GM23338 (cell line): ENCODE measurements at regions not wholly inside any gene's neighbourhood (a gene's known extent, or its start where the extent isn't known, plus 50 kb on each side); places are given as distances from the start of the nearest gene placed in this dataset.

Experiments used
- ATAC-seq: fragments of 200-7000 bp; cut with Tn5 transposase; 3 replicates; pipeline ENCODE4 v1.9.1; 2020
- DNase-seq: peaks from one replicate; pipeline ENCODE4 v3.0.0-alpha.2; 2015; ENCODE audit warnings: low spot score
- H2AFZ ChIP-seq: fragments of 200-600 bp; sonication (generic); 2 replicates; pipeline ENCODE4 v1.8.0; 2016; ENCODE audit warnings: antibody characterized with exemption, mild to moderate bottlenecking, moderate library complexity
- H3F3A ChIP-seq: fragments of 200-600 bp; sonication (generic); replicated peaks from 2 replicates; pipeline ENCODE4 v1.8.0; 2017; ENCODE audit warnings: antibody characterized with exemption, mixed run types, low read depth
- H3K27ac ChIP-seq: fragments of 200-600 bp; sonication (generic); 2 replicates; pipeline ENCODE4 v1.6.1; 2016; ENCODE audit warnings: low read depth
- H3K27me3 ChIP-seq: fragments of 200-600 bp; sonication (generic); 2 replicates; pipeline ENCODE4 v1.8.0; 2016; ENCODE audit warnings: mild to moderate bottlenecking, mixed run types, moderate library complexity; ENCODE audit not compliant: insufficient read depth
- H3K36me3 ChIP-seq: fragments of 200-600 bp; sonication (generic); 2 replicates; pipeline ENCODE4 v1.8.0; 2016; ENCODE audit warnings: mild to moderate bottlenecking; ENCODE audit not compliant: insufficient read depth
- H3K4me1 ChIP-seq: fragments of 200-600 bp; sonication (generic); 2 replicates; pipeline ENCODE4 v1.8.0; 2016; ENCODE audit warnings: mild to moderate bottlenecking, moderate library complexity; ENCODE audit not compliant: insufficient read depth
- H3K4me2 ChIP-seq: fragments of 200-600 bp; sonication (generic); 2 replicates; pipeline ENCODE4 v1.7.1; 2017; ENCODE audit warnings: mixed run types
- H3K4me3 ChIP-seq: fragments of 200-600 bp; sonication (generic); 2 replicates; pipeline ENCODE4 v1.6.1; 2016; ENCODE audit warnings: mixed run types
- H3K79me2 ChIP-seq: fragments of 200-600 bp; sonication (generic); replicated peaks from 2 replicates; pipeline ENCODE4 v1.8.0; 2017; ENCODE audit warnings: mild to moderate bottlenecking; ENCODE audit not compliant: insufficient read depth
- H3K9me2 ChIP-seq: fragments of 200-600 bp; sonication (generic); 2 replicates; pipeline ENCODE4 v1.8.0; 2017; ENCODE audit not compliant: insufficient read depth
- H4K20me1 ChIP-seq: fragments of 200-600 bp; sonication (generic); replicated peaks from 2 replicates; pipeline ENCODE4 v1.8.0; 2017; ENCODE audit warnings: mild to moderate bottlenecking; ENCODE audit not compliant: insufficient read depth
- H3K27ac Mint-ChIP-seq: 2 replicates; pipeline ENCODE4 v1.8.0; 2020; ENCODE audit warnings: inconsistent platforms, mild to moderate bottlenecking, moderate library complexity, mixed read lengths
- H3K27me3 Mint-ChIP-seq: 3 replicates; pipeline ENCODE4 v1.8.0; 2022; ENCODE audit warnings: low read depth, mild to moderate bottlenecking, moderate library complexity, mixed read lengths, inconsistent platforms; ENCODE audit not compliant: insufficient read depth, poor library complexity
- H3K36me3 Mint-ChIP-seq: 3 replicates; pipeline ENCODE4 v1.8.0; 2021; ENCODE audit warnings: low read depth, mild to moderate bottlenecking, inconsistent platforms, moderate library complexity, mixed read lengths
- H3K4me1 Mint-ChIP-seq: 3 replicates; pipeline ENCODE4 v1.8.0; 2020; ENCODE audit warnings: mild to moderate bottlenecking, inconsistent platforms, mixed read lengths
- H3K4me3 Mint-ChIP-seq: 3 replicates; pipeline ENCODE4 v1.8.0; 2021; ENCODE audit warnings: moderate library complexity, mild to moderate bottlenecking, inconsistent platforms, mixed read lengths
- H3K9me3 Mint-ChIP-seq: 3 replicates; pipeline ENCODE4 v1.8.0; 2020; ENCODE audit warnings: moderate library complexity, mild to moderate bottlenecking, inconsistent platforms, mixed read lengths
- CREB1 ChIP-seq: fragments of 250-450 bp; sonication (Bioruptor Pico); IDR thresholded peaks from 2 replicates; pipeline ENCODE4 v1.5.0; 2020; ENCODE audit warnings: low read depth, mild to moderate bottlenecking, moderate library complexity
- CTCF ChIP-seq, 2 experiments: fragments of 200-600 bp in 1 of 2; sonication (generic) in 1 of 2; conservative IDR thresholded peaks; 2 replicates each; pipeline versions ENCODE4 v1.5.1 to v1.6.1; 2016 to 2017; ENCODE audit warnings: antibody characterized with exemption in 2 of 2, low read depth in 2 of 2, mild to moderate bottlenecking in 2 of 2, moderate library complexity in 1 of 2
- EZH2 ChIP-seq: fragments of 200-600 bp; sonication (generic); IDR thresholded peaks from one replicate; pipeline ENCODE4 v1.8.0; 2017; ENCODE audit warnings: antibody characterized with exemption, mild to moderate bottlenecking, low read depth; ENCODE audit not compliant: unreplicated experiment
- EZH2phosphoT487 ChIP-seq: fragments of 200-600 bp; sonication (generic); IDR thresholded peaks from one replicate; pipeline ENCODE4 v1.8.1; 2018; ENCODE audit warnings: antibody characterized with exemption; ENCODE audit not compliant: unreplicated experiment
- JUNB ChIP-seq: IDR thresholded peaks from one replicate; pipeline ENCODE4 v1.6.1; 2016; ENCODE audit warnings: antibody characterized with exemption; ENCODE audit not compliant: unreplicated experiment
- NANOG ChIP-seq: IDR thresholded peaks from 2 replicates; pipeline ENCODE4 v1.6.1; 2016; ENCODE audit warnings: antibody characterized with exemption, borderline replicate concordance
- STAT1 ChIP-seq: IDR thresholded peaks from one replicate; pipeline ENCODE4 v1.6.1; 2016; ENCODE audit warnings: antibody characterized with exemption; ENCODE audit not compliant: unreplicated experiment
- ZNF114 ChIP-seq: fragments of 250-450 bp; sonication (Bioruptor Pico); IDR thresholded peaks from 2 replicates; pipeline ENCODE4 v1.5.0; 2020; ENCODE audit warnings: mild to moderate bottlenecking, moderate library complexity
- ZNF331 ChIP-seq: fragments of 250-450 bp; sonication (Bioruptor Pico); IDR thresholded peaks from 2 replicates; pipeline ENCODE4 v1.5.0; 2020; ENCODE audit warnings: low read depth, mild to moderate bottlenecking, moderate library complexity
- ZNF462 ChIP-seq: fragments of 250-450 bp; sonication (Bioruptor Pico); IDR thresholded peaks from 2 replicates; pipeline ENCODE4 v1.5.0; 2020; ENCODE audit warnings: mild to moderate bottlenecking, moderate library complexity
- TF ChIP-seq, protein P1 (sequence below): IDR thresholded peaks from 2 replicates; pipeline ENCODE4 v1.6.1; 2016; ENCODE audit warnings: antibody characterized with exemption

DNA sequence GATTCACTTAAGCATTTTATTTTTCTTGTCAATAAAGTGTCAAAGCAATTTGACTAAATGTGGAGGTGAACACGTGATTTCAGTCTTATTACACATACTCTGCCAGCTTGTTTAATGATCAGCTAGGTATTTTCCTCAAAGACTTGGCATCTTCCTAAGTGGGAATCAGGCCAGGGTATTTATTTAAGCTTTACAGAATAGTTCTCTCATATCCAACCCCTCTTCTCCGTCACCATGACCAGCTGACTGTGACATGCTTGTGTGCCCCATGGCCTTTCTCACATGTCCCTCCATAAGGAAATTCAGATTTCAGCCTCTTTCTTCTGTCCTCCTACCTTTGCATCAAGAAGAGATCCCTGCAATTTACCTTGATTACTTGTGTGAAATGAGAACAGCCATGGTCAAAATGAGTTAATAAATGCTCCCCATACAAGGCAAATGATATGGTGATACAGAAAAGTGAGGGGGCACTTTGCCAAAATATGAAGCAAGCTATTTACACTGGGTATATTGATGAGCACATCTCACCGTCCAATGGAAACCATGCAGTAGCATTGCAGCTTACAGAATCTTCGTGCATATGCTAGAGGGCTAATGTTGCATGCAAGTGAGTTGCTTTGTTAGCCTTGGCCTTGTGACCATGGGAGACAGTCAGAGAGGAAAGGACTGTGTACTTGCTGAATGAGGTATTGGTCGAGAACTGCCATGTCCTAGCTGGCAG lies 202.2 kb downstream of the RNF152 start:
- H3K27ac ChIP-seq = no peak overlapping the region
- H3K4me1 ChIP-seq = no peaks in the 10 kb centered on the region
- H3K79me2 ChIP-seq = no peaks in the 10 kb centered on the region
- Mint-ChIP-seq H3K4me3 (no peak overlapping the region), H3K36me3 (no peaks in the 10 kb centered on the region), H3K27me3 (no peaks in the 10 kb centered on the region), H3K4me1 (peaks cover 4% of the 10 kb centered on the region; the same call in 1 of the 3 replicates), H3K9me3 (no peaks in the 10 kb centered on the region), H3K27ac (no peak overlapping the region)
- no peaks in the 10 kb centered on the region for H3K27me3 ChIP-seq
- no peaks in the 10 kb centered on the region for H4K20me1 ChIP-seq
- ATAC-seq (no peak), DNase-seq (no peak)
- peaks cover 10% of the 10 kb centered on the region for H3K9me2 ChIP-seq
- TF ChIP-seq ZNF114 (CRISPR knock-in tag) (no peak), CTCF (conservative IDR thresholded peaks at IDR 0.05; ENCODE audit: low read depth in 2 of 2) (no peak), ZNF331 (no peak), ZNF462 (CRISPR knock-in tag) (no peak), CREB1 (CRISPR knock-in tag) (no peak), EZH2 (no peak), STAT1 (no peak), NANOG (no peak), EZH2phosphoT487 (no peak), JUNB (no peak)
- TF ChIP-seq, protein P1, sequence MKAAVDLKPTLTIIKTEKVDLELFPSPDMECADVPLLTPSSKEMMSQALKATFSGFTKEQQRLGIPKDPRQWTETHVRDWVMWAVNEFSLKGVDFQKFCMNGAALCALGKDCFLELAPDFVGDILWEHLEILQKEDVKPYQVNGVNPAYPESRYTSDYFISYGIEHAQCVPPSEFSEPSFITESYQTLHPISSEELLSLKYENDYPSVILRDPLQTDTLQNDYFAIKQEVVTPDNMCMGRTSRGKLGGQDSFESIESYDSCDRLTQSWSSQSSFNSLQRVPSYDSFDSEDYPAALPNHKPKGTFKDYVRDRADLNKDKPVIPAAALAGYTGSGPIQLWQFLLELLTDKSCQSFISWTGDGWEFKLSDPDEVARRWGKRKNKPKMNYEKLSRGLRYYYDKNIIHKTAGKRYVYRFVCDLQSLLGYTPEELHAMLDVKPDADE = no peak
- no peaks in the 10 kb centered on the region; the same call in 1 of the 2 replicates for H3K36me3 ChIP-seq
- H3K4me3 ChIP-seq = no peak overlapping the region
- H3F3A ChIP-seq = no peaks in the 10 kb centered on the region
- no peak overlapping the region for H2AFZ ChIP-seq
- no peak overlapping the region for H3K4me2 ChIP-seq
